Activated CD8-positive, alpha-beta T cell treated with anti-CD3 and anti-CD28 coated beads, Interleukin-2, amount 10 ng/mL, durations not matched to agents 7 days and 5 days (primary cell): ENCODE measurements at regions not wholly inside any gene's neighbourhood (a gene's known extent, or its start where the extent isn't known, plus 50 kb on each side); places are given as distances from the start of the nearest gene placed in this dataset.
A peak's percentile ranks its signal among the peaks of the same experiment; 100 is the strongest.

Source experiments
- ATAC-seq: fragments of 150-1000 bp; cut with Tn5 transposase; one replicate; pipeline ENCODE4 v1.10.0; 2021; ENCODE audit warnings: moderate library complexity
- CTCF ChIA-PET: fragments of 350-600 bp; sonication (Branson Sonifier 250); formaldehyde crosslinking; loops from one replicate; lab custom pipeline; 2021; ENCODE audit warnings: antibody characterized with exemption; lab: Charles Lee
- POLR2A ChIA-PET: fragments of 350-600 bp; sonication (Branson Sonifier 250); formaldehyde crosslinking; loops from one replicate; lab custom pipeline; 2021; ENCODE audit warnings: antibody characterized with exemption; lab: Charles Lee
- DNase-seq: peaks from one replicate; pipeline ENCODE4 v3.0.0-alpha.2; 2020
- H3K27ac Mint-ChIP-seq: one replicate; pipeline ENCODE4 v1.8.0; 2021; ENCODE audit warnings: mild to moderate bottlenecking, mixed read lengths
- H3K27me3 Mint-ChIP-seq: one replicate; pipeline ENCODE4 v1.8.0; 2021; ENCODE audit warnings: low read depth, mixed read lengths
- H3K36me3 Mint-ChIP-seq: one replicate; pipeline ENCODE4 v1.8.0; 2021; ENCODE audit warnings: low read depth, mixed read lengths
- H3K4me1 Mint-ChIP-seq: one replicate; pipeline ENCODE4 v1.8.0; 2021; ENCODE audit warnings: low read depth, mixed read lengths
- H3K4me3 Mint-ChIP-seq: one replicate; pipeline ENCODE4 v1.8.0; 2021; ENCODE audit warnings: mild to moderate bottlenecking, mixed read lengths
- H3K9me3 Mint-ChIP-seq: one replicate; pipeline ENCODE4 v1.8.0; 2022; ENCODE audit warnings: mixed read lengths; ENCODE audit not compliant: insufficient read depth

- H3K9me3 Mint-ChIP-seq, result no peaks in the 10 kb centered on the region
Measured at GRCh38 chr22:47564651-47565434, 802.4 kb downstream of the TBC1D22A start.

GRCh38 chr22:47564158-47564450 is 801.7 kb downstream of the TBC1D22A start:
- no peaks in the 10 kb centered on the region for H3K4me1 Mint-ChIP-seq
- H3K9me3 Mint-ChIP-seq, result no peaks in the 10 kb centered on the region
- DNase-seq, result no peak
- ATAC-seq, result no peak
- ChIA-PET POLR2A (interaction anchor here (0.6 kb wide), 1 partner anchor 196 kb away, joined by 3 read pairs; no protein-coding TSS in a partner anchor), CTCF (no interaction called here)
- H3K36me3 Mint-ChIP-seq, result no peaks in the 10 kb centered on the region
- no peak overlapping the region for H3K4me3 Mint-ChIP-seq
- H3K27me3 Mint-ChIP-seq, result no peaks in the 10 kb centered on the region
- no peak overlapping the region for H3K27ac Mint-ChIP-seq

More at GRCh38 chr22:47564651-47565434, 802.4 kb downstream of the TBC1D22A start:
- DNase-seq (peak; percentile 4), ATAC-seq (no peak)
- Mint-ChIP-seq H3K4me3 (no peak overlapping the region), H3K36me3 (no peaks in the 10 kb centered on the region), H3K27ac (no peak overlapping the region), H3K27me3 (no peaks in the 10 kb centered on the region), H3K4me1 (no peaks in the 10 kb centered on the region)
- ChIA-PET CTCF (no interaction called here), POLR2A (interaction anchor here (0.6 kb wide), 1 partner anchor 195 kb away, joined by 3 read pairs; no protein-coding TSS in a partner anchor)

DNA sequence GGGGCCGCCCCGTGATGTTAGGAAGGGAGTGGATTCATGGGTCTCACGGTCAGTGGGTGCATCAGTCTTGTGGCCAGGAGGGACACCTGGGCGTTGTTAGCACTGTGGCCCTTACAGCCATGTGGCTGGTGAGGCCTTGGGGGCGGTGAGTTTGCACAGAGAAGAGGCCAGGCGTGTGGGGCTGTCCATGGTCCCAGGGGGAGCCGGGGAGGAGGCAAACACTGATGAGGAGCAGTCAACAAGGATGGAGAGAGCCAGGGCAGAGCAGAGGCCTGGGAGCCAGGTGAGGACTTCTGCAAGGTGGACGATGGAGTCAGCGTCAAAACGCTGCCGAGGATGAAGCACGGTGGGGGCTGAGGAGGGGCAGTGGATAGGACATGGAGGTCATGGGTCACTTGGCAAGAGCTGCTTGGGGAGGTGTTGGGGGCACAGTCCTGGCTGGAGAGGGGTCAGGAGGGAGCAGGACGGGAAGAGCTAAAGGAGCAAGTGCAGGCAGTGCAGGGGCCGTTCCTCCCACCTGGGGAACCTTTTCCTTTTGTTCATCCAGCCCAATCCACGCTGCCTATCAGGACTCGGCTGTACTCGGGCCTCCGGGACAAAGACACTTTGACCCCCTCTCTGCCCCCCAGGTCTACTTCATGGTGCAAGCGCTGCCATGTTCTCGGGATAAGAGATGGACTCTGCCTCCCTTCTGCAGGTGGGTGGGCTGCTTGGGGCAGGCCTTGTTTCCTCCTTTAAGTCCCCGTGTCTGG is 801.1 kb downstream of the TBC1D22A start:
- no peaks in the 10 kb centered on the region for H3K9me3 Mint-ChIP-seq
- no peaks in the 10 kb centered on the region for H3K36me3 Mint-ChIP-seq
- no peaks in the 10 kb centered on the region for H3K27me3 Mint-ChIP-seq
- POLR2A ChIA-PET, result no interaction called here
- DNase-seq (peak; percentile 3), ATAC-seq (no peak)
- no peak overlapping the region for H3K4me3 Mint-ChIP-seq
- no peak overlapping the region for H3K27ac Mint-ChIP-seq
- no peaks in the 10 kb centered on the region for H3K4me1 Mint-ChIP-seq
- CTCF ChIA-PET, result no interaction called here

GRCh38 chr22:47561766-47562165 is 799.3 kb downstream of the TBC1D22A start:
- peak; percentile 4 for DNase-seq
- no peak overlapping the region for H3K27ac Mint-ChIP-seq
- H3K4me3 Mint-ChIP-seq, result no peak overlapping the region
- H3K9me3 Mint-ChIP-seq, result no peaks in the 10 kb centered on the region
- ATAC-seq, result no peak
- H3K4me1 Mint-ChIP-seq, result no peaks in the 10 kb centered on the region
- CTCF ChIA-PET, result no interaction called here
- H3K36me3 Mint-ChIP-seq, result no peaks in the 10 kb centered on the region
- no peaks in the 10 kb centered on the region for H3K27me3 Mint-ChIP-seq
- POLR2A ChIA-PET, result no interaction called here

DNA sequence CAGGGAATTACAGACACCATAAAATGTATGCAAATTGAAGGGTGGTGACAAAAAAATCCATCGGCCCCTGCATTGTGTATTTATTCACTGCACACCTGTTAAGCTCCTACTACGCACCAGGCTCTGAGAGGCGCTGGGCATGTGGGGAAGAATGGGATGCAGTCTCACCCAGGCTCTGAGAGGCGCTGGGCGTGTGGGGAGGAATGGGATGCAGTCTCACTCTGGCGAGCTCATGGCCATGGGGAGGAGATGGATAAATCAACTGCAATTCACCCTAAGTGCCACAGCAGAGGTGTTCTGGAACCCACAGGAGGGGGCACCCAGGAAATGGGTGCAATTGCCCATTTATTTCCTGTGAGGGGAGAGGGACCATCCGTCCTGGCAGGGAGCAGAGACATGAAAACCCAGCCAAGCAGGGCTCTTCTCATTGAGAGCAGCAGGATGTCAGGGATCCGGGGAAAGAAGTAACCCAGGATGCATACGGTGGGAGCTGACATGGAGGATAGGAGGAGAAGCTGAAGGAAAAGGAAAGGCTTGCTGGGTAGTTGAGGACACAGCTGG is 798.7 kb downstream of the TBC1D22A start:
- DNase-seq (peak; percentile 12), ATAC-seq (no peak)
- H3K4me3 Mint-ChIP-seq, result no peak overlapping the region
- POLR2A ChIA-PET, result no interaction called here
- H3K4me1 Mint-ChIP-seq, result no peaks in the 10 kb centered on the region
- no peak overlapping the region for H3K27ac Mint-ChIP-seq
- no peaks in the 10 kb centered on the region for H3K9me3 Mint-ChIP-seq
- no peaks in the 10 kb centered on the region for H3K27me3 Mint-ChIP-seq
- no peaks in the 10 kb centered on the region for H3K36me3 Mint-ChIP-seq
- CTCF ChIA-PET, result no interaction called here

DNA sequence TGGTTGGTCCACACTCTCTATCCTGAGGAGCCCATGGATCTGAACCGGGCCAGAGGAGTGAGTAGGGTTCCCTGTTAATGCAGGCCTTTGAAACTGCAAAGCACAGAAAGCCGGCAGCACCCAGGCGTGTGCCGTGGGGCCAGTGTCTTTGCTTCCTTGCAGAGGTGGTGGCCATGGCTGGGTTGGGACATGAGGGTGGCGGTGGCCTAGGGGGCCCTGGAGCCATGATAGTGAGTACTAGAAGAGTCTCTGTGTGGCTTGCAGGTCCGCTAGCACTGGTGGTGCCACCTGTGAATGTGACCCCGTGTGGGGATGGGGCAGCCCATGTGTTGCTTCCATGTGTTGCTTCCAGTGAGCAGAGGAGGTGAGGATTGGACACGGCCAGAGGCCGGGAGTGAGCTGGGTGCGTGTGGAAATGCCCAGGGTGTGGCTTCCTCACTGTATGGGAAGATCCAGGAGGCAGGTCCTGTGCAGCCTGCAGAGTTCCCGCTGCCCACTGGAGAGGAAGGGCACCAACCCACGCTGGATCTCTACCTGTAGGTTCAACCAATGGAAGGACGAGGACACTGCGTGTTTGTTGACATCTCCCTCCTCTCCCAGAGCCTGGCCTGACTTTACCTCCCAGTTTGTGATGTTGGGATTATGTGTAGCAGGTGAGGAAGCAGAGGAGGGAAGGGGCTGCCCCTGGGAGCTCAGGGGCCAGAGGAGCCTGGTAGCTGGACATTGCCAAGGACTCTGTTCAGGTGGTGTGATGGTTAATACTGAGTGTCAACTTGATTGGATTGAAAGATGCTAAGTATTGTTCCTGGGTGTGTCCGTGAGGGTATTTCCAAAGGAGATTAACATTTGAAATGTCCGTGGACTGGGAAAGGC is 796.6 kb downstream of the TBC1D22A start:
- ChIA-PET POLR2A (no interaction called here), CTCF (no interaction called here)
- no peaks in the 10 kb centered on the region for H3K27me3 Mint-ChIP-seq
- no peaks in the 10 kb centered on the region for H3K9me3 Mint-ChIP-seq
- H3K4me1 Mint-ChIP-seq, result no peaks in the 10 kb centered on the region
- no peak overlapping the region for H3K27ac Mint-ChIP-seq
- H3K4me3 Mint-ChIP-seq, result no peak overlapping the region
- no peaks in the 10 kb centered on the region for H3K36me3 Mint-ChIP-seq
- peak; percentile 3 for DNase-seq
- ATAC-seq, result no peak

DNA sequence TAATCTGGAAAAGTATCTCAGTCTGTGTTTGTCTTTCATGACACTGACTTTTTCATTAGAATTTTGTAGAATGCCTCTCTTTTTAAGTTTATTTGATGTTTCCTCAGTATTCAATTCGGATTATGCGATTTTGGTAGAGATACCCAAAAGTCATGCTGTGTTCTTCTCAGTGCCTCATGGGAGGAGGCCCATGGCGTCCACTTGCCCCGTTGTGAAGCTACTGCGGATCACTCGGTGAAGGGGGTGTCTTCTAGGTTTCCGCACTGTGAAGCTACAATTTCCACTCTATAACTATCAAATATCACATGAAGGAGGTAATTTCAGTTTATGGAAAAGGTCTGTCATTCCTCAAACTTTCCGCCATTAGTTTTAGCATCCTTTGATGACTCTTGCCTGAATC is 794.0 kb downstream of the TBC1D22A start:
- POLR2A ChIA-PET, result no interaction called here
- Mint-ChIP-seq H3K9me3 (no peaks in the 10 kb centered on the region), H3K36me3 (no peaks in the 10 kb centered on the region), H3K27me3 (no peaks in the 10 kb centered on the region), H3K27ac (no peak overlapping the region), H3K4me1 (no peaks in the 10 kb centered on the region), H3K4me3 (no peak overlapping the region)
- CTCF ChIA-PET, result no interaction called here
- no peak for DNase-seq
- ATAC-seq, result no peak

- ATAC-seq, result no peak
Measured at GRCh38 chr22:47553436-47553835, 791.0 kb downstream of the TBC1D22A start.

GRCh38 chr22:47552541-47553205 is 790.2 kb downstream of the TBC1D22A start:
- ChIA-PET CTCF (no interaction called here), POLR2A (no interaction called here)
- Mint-ChIP-seq H3K36me3 (no peaks in the 10 kb centered on the region), H3K27ac (no peak overlapping the region), H3K4me1 (no peaks in the 10 kb centered on the region), H3K9me3 (no peaks in the 10 kb centered on the region), H3K4me3 (no peak overlapping the region), H3K27me3 (no peaks in the 10 kb centered on the region)
- ATAC-seq (no peak), DNase-seq (no peak)

More at GRCh38 chr22:47553436-47553835, 791.0 kb downstream of the TBC1D22A start:
- H3K36me3 Mint-ChIP-seq, result no peaks in the 10 kb centered on the region
- H3K27me3 Mint-ChIP-seq, result no peaks in the 10 kb centered on the region
- H3K4me3 Mint-ChIP-seq, result no peak overlapping the region
- no peaks in the 10 kb centered on the region for H3K9me3 Mint-ChIP-seq
- ChIA-PET CTCF (no interaction called here), POLR2A (no interaction called here)
- no peaks in the 10 kb centered on the region for H3K4me1 Mint-ChIP-seq
- H3K27ac Mint-ChIP-seq, result no peak overlapping the region
- no peak for DNase-seq

- CTCF ChIA-PET, result no interaction called here
- H3K36me3 Mint-ChIP-seq, result no peaks in the 10 kb centered on the region
- ATAC-seq (no peak), DNase-seq (no peak)
- H3K4me1 Mint-ChIP-seq, result no peaks in the 10 kb centered on the region
- H3K4me3 Mint-ChIP-seq, result no peak overlapping the region
- no peaks in the 10 kb centered on the region for H3K27me3 Mint-ChIP-seq
- POLR2A ChIA-PET, result no interaction called here
- no peaks in the 10 kb centered on the region for H3K9me3 Mint-ChIP-seq
- H3K27ac Mint-ChIP-seq, result no peak overlapping the region
Measured at GRCh38 chr22:47552024-47552423, 789.6 kb downstream of the TBC1D22A start.

DNA sequence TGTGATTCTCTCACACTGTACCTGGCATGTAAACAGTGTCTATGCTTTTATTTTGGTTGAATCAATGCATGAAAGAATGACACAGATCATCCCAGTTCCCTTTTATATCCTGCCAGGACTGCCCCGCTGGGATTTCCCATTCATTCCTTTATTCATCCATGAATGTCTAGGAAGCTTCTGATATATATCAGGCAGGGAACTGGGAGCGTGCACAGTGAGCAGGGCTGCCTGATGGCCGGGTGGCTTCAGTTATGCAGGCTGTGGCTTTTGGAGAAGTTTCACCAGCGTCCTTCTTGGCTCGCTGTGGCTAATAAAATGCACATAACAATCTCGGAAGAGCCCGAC is 789.0 kb downstream of the TBC1D22A start:
- CTCF ChIA-PET, result no interaction called here
- Mint-ChIP-seq H3K27ac (no peak overlapping the region), H3K4me1 (no peaks in the 10 kb centered on the region), H3K9me3 (no peaks in the 10 kb centered on the region), H3K4me3 (no peak overlapping the region), H3K27me3 (no peaks in the 10 kb centered on the region), H3K36me3 (no peaks in the 10 kb centered on the region)
- POLR2A ChIA-PET, result no interaction called here
- DNase-seq (no peak), ATAC-seq (no peak)
